ENCODE measurements at regions not wholly inside any gene's neighbourhood (a gene's known extent, or its start where the extent isn't known, plus 50 kb on each side); places are given as distances from the start of the nearest gene placed in this dataset.

DNA sequence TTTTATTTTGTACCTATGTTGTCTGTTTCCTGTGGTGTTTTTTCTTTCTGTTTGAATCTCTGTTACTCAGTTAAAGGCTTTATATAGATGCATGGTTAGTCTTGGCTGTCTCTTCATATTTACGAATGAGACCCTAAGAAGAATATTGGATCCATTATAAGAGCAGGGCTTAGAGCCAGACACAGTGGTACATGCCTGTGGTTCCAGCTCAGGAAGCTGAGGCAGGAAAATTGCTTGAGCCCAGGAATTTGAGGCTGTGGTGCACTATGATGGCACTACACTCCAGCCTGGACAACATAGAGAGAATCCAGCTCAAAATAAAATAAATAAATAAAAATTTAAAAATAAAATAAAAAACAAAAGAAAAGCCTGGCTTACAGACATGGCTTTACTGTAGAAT, 211.1 kb downstream of the SOD2 start:
- no peaks in the 10 kb centered on the region for H3K4me1 ChIP-seq (ENCODE audit: control insufficient read depth, insufficient read depth, low read length, poor library complexity, severe bottlenecking)
- no peaks in the 10 kb centered on the region for H3K9me3 ChIP-seq (ENCODE audit: control insufficient read depth, low read length)
- WGBS, 2 experiments (ENCODE audit: insufficient coverage in 2 of 2) = 80 to 100% methylated on average over 1 of the region's 1 CpG
- H3K4me3 ChIP-seq (ENCODE audit: extremely low read depth, insufficient read depth, low read length, poor library complexity, severe bottlenecking) = no peak overlapping the region
- H3K36me3 ChIP-seq (ENCODE audit: control insufficient read depth, insufficient read depth, low read length) = no peaks in the 10 kb centered on the region
- H3K27ac ChIP-seq (ENCODE audit: low read depth, low read length, severe bottlenecking) = no peak overlapping the region

DNA sequence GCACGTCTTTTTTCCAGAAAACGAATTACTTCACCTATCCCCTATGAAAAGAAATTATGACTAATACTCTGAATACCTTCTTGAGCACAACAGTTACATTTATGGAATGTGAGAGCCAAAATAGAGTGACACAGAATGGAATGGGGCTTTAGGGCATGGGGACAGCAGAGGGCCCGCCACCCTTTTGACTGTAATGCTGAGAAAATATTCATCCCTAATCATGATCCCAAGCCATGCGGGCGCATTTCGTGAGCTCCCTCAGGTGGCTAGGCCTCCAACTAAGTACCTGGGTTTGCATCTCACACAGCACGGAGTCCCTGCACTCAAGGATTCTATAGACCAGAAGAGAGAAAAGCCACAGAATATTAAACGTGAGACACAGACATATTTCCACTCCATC, 212.6 kb downstream of the SOD2 start:
- Histone ChIP-seq H3K9me3 (ENCODE audit: control insufficient read depth, low read length) (no peaks in the 10 kb centered on the region), H3K36me3 (ENCODE audit: control insufficient read depth, insufficient read depth, low read length) (no peaks in the 10 kb centered on the region), H3K27ac (ENCODE audit: low read depth, low read length, severe bottlenecking) (no peak overlapping the region), H3K4me1 (ENCODE audit: control insufficient read depth, insufficient read depth, low read length, poor library complexity, severe bottlenecking) (no peaks in the 10 kb centered on the region), H3K4me3 (ENCODE audit: extremely low read depth, insufficient read depth, low read length, poor library complexity, severe bottlenecking) (no peak overlapping the region)
- WGBS, 2 experiments (ENCODE audit: insufficient coverage in 2 of 2) = 88 to 95% methylated on average over 6 of the region's 8 CpGs

DNA sequence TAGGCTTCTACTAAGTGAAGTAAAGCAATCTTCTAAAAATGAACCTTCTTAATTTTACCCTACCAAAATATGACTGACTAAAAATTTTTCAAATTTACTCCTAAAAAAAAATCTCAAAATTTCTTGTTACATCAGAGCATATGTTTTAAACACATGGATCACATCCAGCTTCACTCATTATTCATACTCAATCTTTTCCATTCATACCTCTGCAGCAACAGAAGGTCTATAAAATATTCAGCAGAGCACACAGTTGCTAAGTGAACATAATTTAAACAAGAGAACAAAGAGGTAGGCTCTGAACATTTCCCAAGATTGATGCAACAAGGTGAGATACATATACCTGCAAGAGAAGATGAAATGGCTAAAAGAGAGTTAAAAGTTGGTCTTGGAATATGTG, 213.9 kb downstream of the SOD2 start:
- H3K4me1 ChIP-seq (ENCODE audit: control insufficient read depth, insufficient read depth, low read length, poor library complexity, severe bottlenecking) = no peaks in the 10 kb centered on the region
- H3K27ac ChIP-seq (ENCODE audit: low read depth, low read length, severe bottlenecking) = no peak overlapping the region

DNA sequence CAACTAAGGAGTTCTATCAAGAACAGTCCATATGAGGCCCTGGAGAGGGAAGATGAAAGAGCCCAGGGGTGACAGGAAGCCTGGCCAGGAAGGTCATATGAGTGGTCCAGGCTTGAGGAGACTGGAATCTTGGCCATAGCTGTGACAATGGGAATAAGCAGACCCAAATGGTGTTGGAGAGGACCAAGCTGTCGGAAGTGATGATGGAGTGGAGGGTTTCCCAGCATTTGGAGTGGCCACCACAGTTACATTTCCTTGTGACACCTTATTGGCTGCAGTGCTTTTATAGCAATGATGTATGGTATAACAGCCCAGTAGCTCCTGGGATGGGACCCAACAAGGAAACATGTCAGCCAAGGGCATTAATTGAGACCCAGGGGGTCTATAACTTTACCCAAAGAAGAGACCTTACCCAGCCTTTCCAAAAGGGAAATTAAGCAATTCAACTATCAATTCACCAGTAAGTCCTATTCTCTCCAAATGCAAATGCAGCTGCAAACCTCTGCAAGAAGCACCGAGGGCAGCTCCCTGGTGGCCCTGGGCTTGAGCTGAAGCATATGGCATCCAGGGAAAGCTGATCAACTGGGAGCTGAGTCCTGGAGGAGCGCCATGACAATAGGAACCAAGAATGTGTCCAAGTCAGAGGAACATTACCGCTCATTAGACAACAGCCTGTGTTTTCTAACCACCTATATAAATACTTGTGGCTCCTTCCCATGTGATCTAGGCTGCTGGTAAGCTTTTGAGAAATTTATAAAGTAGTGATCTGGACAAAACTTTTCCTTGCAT, 219.4 kb downstream of the SOD2 start:
- Histone ChIP-seq H3K4me3 (ENCODE audit: extremely low read depth, insufficient read depth, low read length, poor library complexity, severe bottlenecking) (no peak overlapping the region), H3K4me1 (ENCODE audit: control insufficient read depth, insufficient read depth, low read length, poor library complexity, severe bottlenecking) (no peaks in the 10 kb centered on the region), H3K36me3 (ENCODE audit: control insufficient read depth, insufficient read depth, low read length) (no peaks in the 10 kb centered on the region), H3K9me3 (ENCODE audit: control insufficient read depth, low read length) (peaks cover 7% of the 10 kb centered on the region), H3K27ac (ENCODE audit: low read depth, low read length, severe bottlenecking) (no peak overlapping the region)
- 73% methylated on average over 3 of the region's 4 CpGs for WGBS, 2 experiments (ENCODE audit: insufficient coverage in 2 of 2)

More for the DNA sequence above, 213.9 kb downstream of the SOD2 start:
- H3K36me3 ChIP-seq (ENCODE audit: control insufficient read depth, insufficient read depth, low read length) = no peaks in the 10 kb centered on the region
- H3K9me3 ChIP-seq (ENCODE audit: control insufficient read depth, low read length) = no peaks in the 10 kb centered on the region
- no peak overlapping the region for H3K4me3 ChIP-seq (ENCODE audit: extremely low read depth, insufficient read depth, low read length, poor library complexity, severe bottlenecking)

DNA sequence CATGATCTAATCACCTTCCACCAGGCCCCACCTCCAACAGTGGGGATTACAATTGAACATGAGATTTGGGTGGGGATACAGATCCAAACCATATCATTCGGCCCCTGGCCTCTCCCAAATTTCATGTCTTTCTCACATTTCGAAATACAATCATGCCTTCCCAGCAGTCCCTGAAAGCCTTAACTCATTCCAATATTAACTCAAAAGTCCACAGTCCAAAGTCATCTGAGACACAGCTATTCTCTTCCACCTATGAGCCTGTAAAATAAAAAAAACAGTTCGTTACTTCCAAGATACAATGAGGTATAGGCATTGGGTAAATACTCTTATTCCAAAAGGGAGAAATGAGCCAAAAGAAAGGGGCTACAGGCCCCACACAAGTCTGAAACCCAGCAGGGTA, 222.6 kb downstream of the SOD2 start:
- no peak overlapping the region for H3K27ac ChIP-seq (ENCODE audit: low read depth, low read length, severe bottlenecking)
- WGBS, 2 experiments (ENCODE audit: insufficient coverage in 2 of 2) = 85 to 100% methylated on average over 2 of the region's 3 CpGs
- H3K36me3 ChIP-seq (ENCODE audit: control insufficient read depth, insufficient read depth, low read length) = no peaks in the 10 kb centered on the region
- H3K4me3 ChIP-seq (ENCODE audit: extremely low read depth, insufficient read depth, low read length, poor library complexity, severe bottlenecking) = no peak overlapping the region
- peaks cover 7% of the 10 kb centered on the region for H3K9me3 ChIP-seq (ENCODE audit: control insufficient read depth, low read length)
- H3K4me1 ChIP-seq (ENCODE audit: control insufficient read depth, insufficient read depth, low read length, poor library complexity, severe bottlenecking) = no peaks in the 10 kb centered on the region

DNA sequence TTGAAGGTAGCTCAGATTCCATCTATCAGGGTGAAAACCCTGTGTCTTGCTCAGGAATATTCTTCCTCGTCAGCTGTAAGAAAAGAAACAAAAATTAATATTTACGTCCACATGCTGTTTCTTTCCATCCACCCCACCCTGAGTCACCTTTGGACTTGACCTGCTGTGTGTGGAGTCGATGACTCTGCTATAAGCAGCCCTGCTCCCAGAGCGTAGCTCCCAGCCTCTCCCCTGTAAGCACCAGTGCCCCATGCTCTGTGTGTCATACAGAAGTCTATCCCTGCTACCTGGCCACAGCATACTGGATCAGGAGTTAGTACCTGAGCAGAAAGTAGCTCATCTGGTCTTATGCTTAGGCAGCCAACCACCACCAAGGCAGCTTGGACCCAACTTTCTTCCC, 223.6 kb downstream of the SOD2 start:
- H3K27ac ChIP-seq (ENCODE audit: low read depth, low read length, severe bottlenecking) = no peak overlapping the region
- WGBS, 2 experiments (ENCODE audit: insufficient coverage in 2 of 2) = 93 to 94% methylated on average over 2 to 3 of the region's 4 CpGs
- no peaks in the 10 kb centered on the region for H3K4me1 ChIP-seq (ENCODE audit: control insufficient read depth, insufficient read depth, low read length, poor library complexity, severe bottlenecking)
- peaks cover 7% of the 10 kb centered on the region for H3K9me3 ChIP-seq (ENCODE audit: control insufficient read depth, low read length)
- H3K4me3 ChIP-seq (ENCODE audit: extremely low read depth, insufficient read depth, low read length, poor library complexity, severe bottlenecking) = no peak overlapping the region
- no peaks in the 10 kb centered on the region for H3K36me3 ChIP-seq (ENCODE audit: control insufficient read depth, insufficient read depth, low read length)

DNA sequence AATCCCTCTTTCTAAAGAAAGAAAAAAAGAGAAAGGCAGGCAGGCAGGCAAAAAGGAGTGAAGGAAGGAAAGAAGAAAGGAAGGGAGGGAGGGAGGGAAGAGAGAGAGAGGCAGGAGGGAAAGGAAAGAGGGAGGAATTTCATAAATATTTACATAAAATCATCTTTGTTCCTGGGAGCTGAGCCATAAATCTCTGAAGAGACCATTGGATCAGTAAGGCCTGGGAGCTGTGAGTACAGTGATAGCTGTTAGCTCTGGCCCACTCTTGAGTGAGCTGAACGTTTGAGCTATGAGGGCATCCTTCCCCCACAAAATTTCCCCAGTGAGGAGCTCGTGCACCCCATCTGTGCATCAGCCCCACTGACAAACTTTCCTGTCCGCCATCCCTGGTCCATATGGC, 224.0 kb downstream of the SOD2 start:
- no peak overlapping the region for H3K27ac ChIP-seq (ENCODE audit: low read depth, low read length, severe bottlenecking)
- 70 to 78% methylated on average over 2 to 3 of the region's 3 CpGs for WGBS, 2 experiments (ENCODE audit: insufficient coverage in 2 of 2)

DNA sequence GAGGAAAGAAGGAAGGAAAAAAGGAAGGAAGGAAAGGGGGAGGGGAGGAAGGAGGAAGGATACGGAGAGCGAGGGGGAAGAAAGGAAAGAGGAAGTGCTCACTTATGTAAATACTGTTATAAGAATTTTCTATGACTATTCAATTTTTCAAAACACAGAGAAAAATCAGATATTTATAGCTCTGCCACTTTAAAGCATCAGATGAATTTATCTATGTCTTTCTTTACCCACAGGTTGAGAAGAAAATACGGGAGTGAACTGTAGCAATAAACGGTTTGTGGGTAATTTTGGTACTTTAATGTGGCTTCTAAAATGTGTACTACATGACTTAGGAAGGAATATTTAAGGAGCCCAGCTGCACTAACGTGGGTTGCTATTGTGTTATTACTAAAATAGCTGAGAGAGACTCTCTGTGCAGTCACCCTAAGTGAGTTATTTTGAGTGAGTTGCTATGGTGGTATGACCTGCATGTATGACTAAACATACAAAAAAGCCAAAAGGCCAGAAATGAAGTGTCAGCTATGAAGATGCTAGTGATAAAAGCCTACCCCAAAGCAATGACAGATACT, 225.5 kb downstream of the SOD2 start:
- no peak overlapping the region for H3K4me3 ChIP-seq (ENCODE audit: extremely low read depth, insufficient read depth, low read length, poor library complexity, severe bottlenecking)
- peaks cover 7% of the 10 kb centered on the region for H3K9me3 ChIP-seq (ENCODE audit: control insufficient read depth, low read length)
- no peaks in the 10 kb centered on the region for H3K4me1 ChIP-seq (ENCODE audit: control insufficient read depth, insufficient read depth, low read length, poor library complexity, severe bottlenecking)
- WGBS, 2 experiments (ENCODE audit: insufficient coverage in 2 of 2) = 63 to 82% methylated on average over 3 of the region's 5 CpGs
- no peak overlapping the region for H3K27ac ChIP-seq (ENCODE audit: low read depth, low read length, severe bottlenecking)
- no peaks in the 10 kb centered on the region for H3K36me3 ChIP-seq (ENCODE audit: control insufficient read depth, insufficient read depth, low read length)

More for the DNA sequence above, 224.0 kb downstream of the SOD2 start:
- Histone ChIP-seq H3K9me3 (ENCODE audit: control insufficient read depth, low read length) (peaks cover 7% of the 10 kb centered on the region), H3K4me3 (ENCODE audit: extremely low read depth, insufficient read depth, low read length, poor library complexity, severe bottlenecking) (no peak overlapping the region), H3K36me3 (ENCODE audit: control insufficient read depth, insufficient read depth, low read length) (no peaks in the 10 kb centered on the region), H3K4me1 (ENCODE audit: control insufficient read depth, insufficient read depth, low read length, poor library complexity, severe bottlenecking) (no peaks in the 10 kb centered on the region)

DNA sequence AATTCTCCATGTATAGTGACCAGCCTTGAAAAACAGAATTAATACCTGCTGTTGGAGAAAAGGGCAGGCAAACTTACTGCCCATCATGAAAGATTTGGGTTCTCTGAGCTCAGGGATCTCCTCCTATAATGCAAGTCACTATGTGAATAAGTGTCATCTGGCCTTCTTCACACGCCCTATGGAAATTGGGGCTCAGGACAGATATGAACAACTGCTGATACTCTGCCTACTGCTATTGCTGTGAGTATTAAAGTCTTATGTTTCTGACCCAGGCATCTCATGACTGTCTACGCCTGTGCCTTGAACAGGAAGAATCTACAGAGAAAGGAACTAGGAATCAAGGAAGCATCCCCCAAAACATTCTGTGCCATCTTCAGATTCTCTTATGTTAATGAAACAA, 226.1 kb downstream of the SOD2 start:
- H3K27ac ChIP-seq (ENCODE audit: low read depth, low read length, severe bottlenecking) = no peak overlapping the region
- peaks cover 7% of the 10 kb centered on the region for H3K9me3 ChIP-seq (ENCODE audit: control insufficient read depth, low read length)
- H3K36me3 ChIP-seq (ENCODE audit: control insufficient read depth, insufficient read depth, low read length) = no peaks in the 10 kb centered on the region
- H3K4me1 ChIP-seq (ENCODE audit: control insufficient read depth, insufficient read depth, low read length, poor library complexity, severe bottlenecking) = no peaks in the 10 kb centered on the region
- WGBS, 2 experiments (ENCODE audit: insufficient coverage in 2 of 2) = 60% methylated on average over 1 of the region's 2 CpGs; no CpG with 5 or more reads in 1 of the 2 experiments
- no peak overlapping the region for H3K4me3 ChIP-seq (ENCODE audit: extremely low read depth, insufficient read depth, low read length, poor library complexity, severe bottlenecking)

DNA sequence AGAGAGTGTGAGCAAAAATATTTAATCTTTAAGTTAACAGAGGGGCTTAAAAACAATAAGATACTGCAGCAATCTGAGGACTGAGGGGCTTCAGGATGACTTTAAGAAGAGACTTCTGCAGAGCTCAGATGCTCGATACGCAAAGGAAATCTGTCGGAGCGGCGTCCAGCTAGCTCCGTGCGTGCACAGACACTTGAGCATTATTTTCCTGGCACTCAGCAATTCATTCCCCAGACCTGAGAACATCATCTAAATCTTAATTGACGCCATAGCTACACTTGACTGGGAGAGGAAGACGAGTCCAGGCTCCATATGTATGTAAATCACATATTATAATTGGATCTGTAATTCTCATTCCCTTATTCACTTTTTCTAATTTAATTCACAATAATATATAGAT, 228.2 kb downstream of the SOD2 start:
- H3K27ac ChIP-seq (ENCODE audit: low read depth, low read length, severe bottlenecking) = no peak overlapping the region
- H3K4me3 ChIP-seq (ENCODE audit: extremely low read depth, insufficient read depth, low read length, poor library complexity, severe bottlenecking) = no peak overlapping the region
- no peaks in the 10 kb centered on the region for H3K4me1 ChIP-seq (ENCODE audit: control insufficient read depth, insufficient read depth, low read length, poor library complexity, severe bottlenecking)
- WGBS, 2 experiments (ENCODE audit: insufficient coverage in 2 of 2) = 87 to 96% methylated on average over 7 of the region's 9 CpGs
- no peaks in the 10 kb centered on the region for H3K9me3 ChIP-seq (ENCODE audit: control insufficient read depth, low read length)
- no peaks in the 10 kb centered on the region for H3K36me3 ChIP-seq (ENCODE audit: control insufficient read depth, insufficient read depth, low read length)

DNA sequence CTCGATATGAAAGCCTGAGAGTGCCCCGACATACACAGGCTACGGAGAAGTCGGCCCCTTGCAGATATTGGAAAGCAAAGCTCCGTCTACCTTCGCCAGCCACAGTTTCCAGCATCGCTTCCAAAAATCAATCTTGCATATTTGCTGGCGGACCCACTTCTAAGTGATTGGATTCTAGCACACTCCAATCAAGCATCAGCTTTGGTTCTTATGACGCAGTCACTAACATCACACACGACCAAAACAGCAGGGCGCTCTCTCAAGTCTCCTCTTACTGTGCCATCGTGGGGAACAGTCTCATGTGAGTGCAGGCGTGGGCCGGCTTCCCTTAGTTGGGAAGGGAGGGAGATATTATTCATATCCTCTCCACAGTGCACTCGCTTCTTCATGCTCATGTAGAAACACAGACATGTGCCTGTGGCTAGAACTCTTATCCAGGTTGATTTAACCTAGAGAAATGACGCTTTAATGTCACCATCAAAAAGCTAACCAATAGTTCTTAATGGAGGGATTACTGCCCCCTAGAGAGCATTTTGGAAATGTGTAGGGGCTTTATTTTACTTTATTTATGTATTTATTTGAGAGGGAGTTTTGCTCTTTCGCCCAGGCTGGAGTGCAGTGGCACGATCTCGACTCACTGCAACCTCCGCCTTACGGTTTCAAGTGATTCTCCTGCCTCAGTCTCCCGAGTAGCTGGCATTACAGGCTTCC, 229.8 kb downstream of the SOD2 start:
- Histone ChIP-seq H3K9me3 (ENCODE audit: control insufficient read depth, low read length) (no peaks in the 10 kb centered on the region), H3K4me3 (ENCODE audit: extremely low read depth, insufficient read depth, low read length, poor library complexity, severe bottlenecking) (no peak overlapping the region), H3K4me1 (ENCODE audit: control insufficient read depth, insufficient read depth, low read length, poor library complexity, severe bottlenecking) (no peaks in the 10 kb centered on the region), H3K27ac (ENCODE audit: low read depth, low read length, severe bottlenecking) (no peak overlapping the region), H3K36me3 (ENCODE audit: control insufficient read depth, insufficient read depth, low read length) (no peaks in the 10 kb centered on the region)
- 90 to 92% methylated on average over 14 to 16 of the region's 22 CpGs for WGBS, 2 experiments (ENCODE audit: insufficient coverage in 2 of 2)
